H1 (cell line): ENCODE measurements at regions not wholly inside any gene's neighbourhood (a gene's known extent, or its start where the extent isn't known, plus 50 kb on each side); places are given as distances from the start of the nearest gene placed in this dataset.

Source experiments
- CEBPB ChIP-seq: IDR thresholded peaks from 2 replicates; pipeline ENCODE4 v1.6.1; 2012; ENCODE audit warnings: low read depth, low read length
- CHD2 ChIP-seq: IDR thresholded peaks from 2 replicates; pipeline ENCODE4 v1.6.1; 2012; ENCODE audit warnings: low read length, improper control_type of control experiment
- CTCF ChIP-seq, 3 experiments: IDR thresholded peaks; 1 replicate in 2 of 3; 2 replicates in 1 of 3; pipeline versions ENCODE4 v1.5.1 to v1.6.1; 2011; ENCODE audit warnings: low read length in 3 of 3, mild to moderate bottlenecking in 3 of 3, inconsistent platforms in 2 of 3, low read depth in 1 of 3, moderate library complexity in 1 of 3; ENCODE audit not compliant: insufficient read depth in 1 of 3; ENCODE audit errors: control extremely low read depth in 1 of 3
- EGR1 ChIP-seq: IDR thresholded peaks from 2 replicates; pipeline ENCODE4 v1.6.1; 2011; ENCODE audit warnings: low read depth, low read length, borderline replicate concordance
- EP300 ChIP-seq, 2 experiments: IDR thresholded peaks; 1 replicate in 1 of 2; 2 replicates in 1 of 2; pipeline ENCODE4 v1.6.1; 2011 to 2012; ENCODE audit warnings: low read depth in 2 of 2, low read length in 2 of 2, mild to moderate bottlenecking in 2 of 2, borderline replicate concordance in 1 of 2, inconsistent platforms in 1 of 2, moderate library complexity in 1 of 2
- EZH2 ChIP-seq: fragments of 200-600 bp; sonication (generic); IDR thresholded peaks from 2 replicates; pipeline ENCODE4 v1.7.1; 2012; ENCODE audit warnings: low read depth, mild to moderate bottlenecking, moderate library complexity, low read length, inconsistent platforms; ENCODE audit not compliant: severe bottlenecking
- GABPA ChIP-seq: IDR thresholded peaks from 2 replicates; pipeline ENCODE4 v1.6.1; 2011; ENCODE audit warnings: mild to moderate bottlenecking, low read length, moderate library complexity, borderline replicate concordance; ENCODE audit not compliant: insufficient read depth
- JUN ChIP-seq: IDR thresholded peaks from 2 replicates; pipeline ENCODE4 v1.6.1; 2011; ENCODE audit warnings: low read depth, mild to moderate bottlenecking, improper control_type of control experiment, low read length
- KDM5A ChIP-seq: fragments of 200-600 bp; IDR thresholded peaks from 2 replicates; pipeline ENCODE4 v1.7.1; 2012; ENCODE audit warnings: mild to moderate bottlenecking, low read length, inconsistent platforms, mixed read lengths
- POLR2AphosphoS5 ChIP-seq: IDR thresholded peaks from 2 replicates; pipeline ENCODE4 v1.6.1; 2011; ENCODE audit warnings: low read depth, low read length
- RAD21 ChIP-seq, 2 experiments: IDR thresholded peaks in 1 of 2; conservative IDR thresholded peaks in 1 of 2; 2 replicates each; pipeline ENCODE4 v1.6.1; 2011; ENCODE audit warnings: low read depth in 2 of 2, low read length in 2 of 2, improper control_type of control experiment in 1 of 2, inconsistent platforms in 1 of 2, mild to moderate bottlenecking in 1 of 2, moderate library complexity in 1 of 2
- SP2 ChIP-seq: IDR thresholded peaks from 2 replicates; pipeline ENCODE4 v1.6.1; 2012; ENCODE audit warnings: mild to moderate bottlenecking, low read length, inconsistent platforms
- TAF7 ChIP-seq: optimal IDR thresholded peaks from 2 replicates; pipeline ENCODE3; 2011; ENCODE audit warnings: low read depth, mild to moderate bottlenecking, inconsistent platforms, low read length, moderate library complexity, borderline replicate concordance
- YY1 ChIP-seq: IDR thresholded peaks from 2 replicates; pipeline ENCODE4 v1.6.1; 2011; ENCODE audit warnings: low read depth, mild to moderate bottlenecking, low read length

- TF ChIP-seq EP300 (IDR thresholded peaks at IDR 0.05; ENCODE audit: borderline replicate concordance in 1 of 2, low read depth in 2 of 2, low read length in 2 of 2), result no peak
- TF ChIP-seq EZH2, result no peak
- no peak for TF ChIP-seq SP2
- TF ChIP-seq POLR2AphosphoS5, result no peak
- no peak for TF ChIP-seq CTCF (IDR thresholded peaks at IDR 0.05; ENCODE audit: control extremely low read depth in 1 of 3, insufficient read depth in 1 of 3, low read depth in 1 of 3, low read length in 3 of 3)
- TF ChIP-seq JUN, result no peak
- TF ChIP-seq CHD2, result no peak
- TF ChIP-seq GABPA, result no peak
- TF ChIP-seq TAF7, result no peak
- no peak for TF ChIP-seq CEBPB
- TF ChIP-seq RAD21 (IDR thresholded peaks at IDR 0.05 in 1 of 2, conservative IDR thresholded peaks at IDR 0.05 in 1 of 2; ENCODE audit: low read depth in 2 of 2, low read length in 2 of 2), result no peak
- no peak for TF ChIP-seq EGR1
- no peak for TF ChIP-seq KDM5A
- no peak for TF ChIP-seq YY1
Observed at GRCh38 chr4:132958457-132959263, 190.4 kb upstream of the PCDH10 start.
